B cell (primary cell): ENCODE measurements at regions not wholly inside any gene's neighbourhood (a gene's known extent, or its start where the extent isn't known, plus 50 kb on each side); places are given as distances from the start of the nearest gene placed in this dataset.

Experiments
- EZH2 ChIP-seq: IDR thresholded peaks from 2 replicates; pipeline ENCODE4 v1.6.1; 2012; ENCODE audit warnings: borderline replicate concordance, low read depth, mild to moderate bottlenecking, moderate library complexity, low read length; ENCODE audit not compliant: insufficient read depth, poor library complexity, severe bottlenecking
- TF ChIP-seq, protein P1 (sequence below): fragments of 200-600 bp; IDR thresholded peaks from one replicate; pipeline ENCODE4 v1.8.0; 2022; ENCODE audit warnings: antibody characterized with exemption, mild to moderate bottlenecking

DNA sequence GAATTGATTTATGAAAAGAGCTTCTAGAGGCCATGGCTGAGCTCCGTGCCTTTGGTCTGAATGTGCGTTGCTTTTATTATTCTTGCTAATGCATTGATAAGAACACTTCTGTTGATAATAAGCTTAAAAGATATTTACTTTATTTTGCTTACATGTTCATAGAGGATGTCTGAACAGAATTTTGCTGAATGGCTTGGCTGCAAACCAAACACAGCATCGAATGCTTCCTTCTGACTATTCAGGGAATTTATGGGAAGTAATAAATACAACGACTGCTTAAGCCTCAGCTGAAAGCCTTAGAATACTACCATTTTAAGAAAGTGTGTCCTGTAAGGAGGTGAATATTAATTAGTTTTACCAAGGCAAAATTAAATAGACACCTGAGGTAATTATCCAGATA lies 643.5 kb upstream of the POT1 start:
- TF ChIP-seq, protein P1, sequence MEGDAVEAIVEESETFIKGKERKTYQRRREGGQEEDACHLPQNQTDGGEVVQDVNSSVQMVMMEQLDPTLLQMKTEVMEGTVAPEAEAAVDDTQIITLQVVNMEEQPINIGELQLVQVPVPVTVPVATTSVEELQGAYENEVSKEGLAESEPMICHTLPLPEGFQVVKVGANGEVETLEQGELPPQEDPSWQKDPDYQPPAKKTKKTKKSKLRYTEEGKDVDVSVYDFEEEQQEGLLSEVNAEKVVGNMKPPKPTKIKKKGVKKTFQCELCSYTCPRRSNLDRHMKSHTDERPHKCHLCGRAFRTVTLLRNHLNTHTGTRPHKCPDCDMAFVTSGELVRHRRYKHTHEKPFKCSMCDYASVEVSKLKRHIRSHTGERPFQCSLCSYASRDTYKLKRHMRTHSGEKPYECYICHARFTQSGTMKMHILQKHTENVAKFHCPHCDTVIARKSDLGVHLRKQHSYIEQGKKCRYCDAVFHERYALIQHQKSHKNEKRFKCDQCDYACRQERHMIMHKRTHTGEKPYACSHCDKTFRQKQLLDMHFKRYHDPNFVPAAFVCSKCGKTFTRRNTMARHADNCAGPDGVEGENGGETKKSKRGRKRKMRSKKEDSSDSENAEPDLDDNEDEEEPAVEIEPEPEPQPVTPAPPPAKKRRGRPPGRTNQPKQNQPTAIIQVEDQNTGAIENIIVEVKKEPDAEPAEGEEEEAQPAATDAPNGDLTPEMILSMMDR, result no peak
- no peak for TF ChIP-seq EZH2
